Activated CD8-positive, alpha-beta T cell treated with anti-CD3 and anti-CD28 coated beads, Interleukin-2, amount 10 ng/mL, durations not matched to agents 7 days and 5 days (primary cell): ENCODE measurements at regions not wholly inside any gene's neighbourhood (a gene's known extent, or its start where the extent isn't known, plus 50 kb on each side); places are given as distances from the start of the nearest gene placed in this dataset.

Experiments
- ATAC-seq: fragments of 150-1000 bp; cut with Tn5 transposase; one replicate; pipeline ENCODE4 v1.10.0; 2021; ENCODE audit warnings: moderate library complexity
- CTCF ChIA-PET: fragments of 350-600 bp; sonication (Branson Sonifier 250); formaldehyde crosslinking; loops from one replicate; lab custom pipeline; 2021; ENCODE audit warnings: antibody characterized with exemption; lab: Charles Lee
- POLR2A ChIA-PET: fragments of 350-600 bp; sonication (Branson Sonifier 250); formaldehyde crosslinking; loops from one replicate; lab custom pipeline; 2021; ENCODE audit warnings: antibody characterized with exemption; lab: Charles Lee
- DNase-seq: peaks from one replicate; pipeline ENCODE4 v3.0.0-alpha.2; 2020
- H3K27ac Mint-ChIP-seq: one replicate; pipeline ENCODE4 v1.8.0; 2021; ENCODE audit warnings: mild to moderate bottlenecking, mixed read lengths
- H3K27me3 Mint-ChIP-seq: one replicate; pipeline ENCODE4 v1.8.0; 2021; ENCODE audit warnings: low read depth, mixed read lengths
- H3K36me3 Mint-ChIP-seq: one replicate; pipeline ENCODE4 v1.8.0; 2021; ENCODE audit warnings: low read depth, mixed read lengths
- H3K4me1 Mint-ChIP-seq: one replicate; pipeline ENCODE4 v1.8.0; 2021; ENCODE audit warnings: low read depth, mixed read lengths
- H3K4me3 Mint-ChIP-seq: one replicate; pipeline ENCODE4 v1.8.0; 2021; ENCODE audit warnings: mild to moderate bottlenecking, mixed read lengths
- H3K9me3 Mint-ChIP-seq: one replicate; pipeline ENCODE4 v1.8.0; 2022; ENCODE audit warnings: mixed read lengths; ENCODE audit not compliant: insufficient read depth

- Mint-ChIP-seq H3K36me3 (no peaks in the 10 kb centered on the region), H3K27me3 (peaks cover 2% of the 10 kb centered on the region), H3K27ac (no peak overlapping the region), H3K4me1 (peaks cover under 1% of the 10 kb centered on the region), H3K4me3 (no peak overlapping the region), H3K9me3 (no peaks in the 10 kb centered on the region)
- POLR2A ChIA-PET, result no interaction called here
- CTCF ChIA-PET, result no interaction called here
- ATAC-seq (no peak), DNase-seq (no peak)
These were observed 69.3 kb upstream of the RGMA start for GRCh38 chr15:93158097-93158900.

- Mint-ChIP-seq H3K4me3 (no peak overlapping the region), H3K27ac (no peak overlapping the region), H3K27me3 (peaks cover 13% of the 10 kb centered on the region), H3K36me3 (no peaks in the 10 kb centered on the region), H3K4me1 (peaks cover 20% of the 10 kb centered on the region), H3K9me3 (no peaks in the 10 kb centered on the region)
- POLR2A ChIA-PET, result no interaction called here
- CTCF ChIA-PET, result interaction anchor here (1.4 kb wide), 1 partner anchor 67 kb away, joined by 3 read pairs; no protein-coding TSS in a partner anchor
- no peak for DNase-seq
- no peak for ATAC-seq
These were observed 65.7 kb upstream of the RGMA start for GRCh38 chr15:93154666-93155065.

- peaks cover 20% of the 10 kb centered on the region for H3K4me1 Mint-ChIP-seq
- peaks cover 13% of the 10 kb centered on the region for H3K27me3 Mint-ChIP-seq
- ATAC-seq, result no peak
- no peak for DNase-seq
- ChIA-PET CTCF (no interaction called here), POLR2A (no interaction called here)
- no peaks in the 10 kb centered on the region for H3K9me3 Mint-ChIP-seq
- no peak overlapping the region for H3K4me3 Mint-ChIP-seq
- no peaks in the 10 kb centered on the region for H3K36me3 Mint-ChIP-seq
- H3K27ac Mint-ChIP-seq, result peak overlapping the region; percentile 37
These were observed 63.9 kb upstream of the RGMA start for GRCh38 chr15:93152951-93153350.

- Mint-ChIP-seq H3K36me3 (no peaks in the 10 kb centered on the region), H3K4me1 (peaks cover 20% of the 10 kb centered on the region), H3K27me3 (peaks cover 13% of the 10 kb centered on the region), H3K9me3 (no peaks in the 10 kb centered on the region), H3K27ac (no peak overlapping the region), H3K4me3 (no peak overlapping the region)
- DNase-seq, result peak; percentile 44
- peak; percentile 90 for ATAC-seq
- ChIA-PET POLR2A (no interaction called here), CTCF (no interaction called here)
These were observed 63.3 kb upstream of the RGMA start for GRCh38 chr15:93152360-93152759.

GRCh38 chr15:93150910-93151881 lies 62.2 kb upstream of the RGMA start:
- ChIA-PET CTCF (no interaction called here), POLR2A (no interaction called here)
- DNase-seq (no peak), ATAC-seq (no peak)
- H3K9me3 Mint-ChIP-seq, result no peaks in the 10 kb centered on the region
- no peak overlapping the region for H3K27ac Mint-ChIP-seq
- peaks cover 13% of the 10 kb centered on the region for H3K27me3 Mint-ChIP-seq
- no peak overlapping the region for H3K4me3 Mint-ChIP-seq
- H3K36me3 Mint-ChIP-seq, result no peaks in the 10 kb centered on the region
- H3K4me1 Mint-ChIP-seq, result peaks cover 20% of the 10 kb centered on the region

- ATAC-seq, result no peak
- Mint-ChIP-seq H3K36me3 (no peaks in the 10 kb centered on the region), H3K27me3 (peaks cover 7% of the 10 kb centered on the region), H3K9me3 (no peaks in the 10 kb centered on the region), H3K4me1 (peaks cover 2% of the 10 kb centered on the region), H3K4me3 (no peak overlapping the region), H3K27ac (no peak overlapping the region)
- no peak for DNase-seq
- ChIA-PET POLR2A (interaction anchor here (0.6 kb wide), 1 partner anchor 9 kb away, joined by 3 read pairs; no protein-coding TSS in a partner anchor), CTCF (no interaction called here)
These were observed 57.6 kb upstream of the RGMA start for GRCh38 chr15:93146601-93147000.

GRCh38 chr15:93146196-93146595 lies 57.2 kb upstream of the RGMA start:
- Mint-ChIP-seq H3K9me3 (no peaks in the 10 kb centered on the region), H3K27ac (no peak overlapping the region), H3K4me3 (no peak overlapping the region), H3K36me3 (no peaks in the 10 kb centered on the region), H3K27me3 (peaks cover 6% of the 10 kb centered on the region), H3K4me1 (peaks cover 4% of the 10 kb centered on the region)
- POLR2A ChIA-PET, result interaction anchor here (0.6 kb wide), 1 partner anchor 9 kb away, joined by 3 read pairs; no protein-coding TSS in a partner anchor
- CTCF ChIA-PET, result no interaction called here
- no peak for ATAC-seq
- no peak for DNase-seq

- Mint-ChIP-seq H3K36me3 (no peaks in the 10 kb centered on the region), H3K27me3 (no peaks in the 10 kb centered on the region), H3K4me1 (peaks cover 11% of the 10 kb centered on the region), H3K9me3 (no peaks in the 10 kb centered on the region), H3K4me3 (no peak overlapping the region), H3K27ac (no peak overlapping the region)
- ChIA-PET CTCF (interaction anchor here (1.3 kb wide), 1 partner anchor 57 kb away, joined by 3 read pairs; no protein-coding TSS in a partner anchor), POLR2A (no interaction called here)
- no peak for DNase-seq
- no peak for ATAC-seq
These were observed 55.6 kb upstream of the RGMA start for GRCh38 chr15:93144463-93145236.

GRCh38 chr15:93143186-93143585 lies 54.2 kb upstream of the RGMA start:
- POLR2A ChIA-PET, result no interaction called here
- no peak for DNase-seq
- H3K27ac Mint-ChIP-seq, result no peak overlapping the region
- CTCF ChIA-PET, result no interaction called here
- H3K36me3 Mint-ChIP-seq, result no peaks in the 10 kb centered on the region
- no peak overlapping the region for H3K4me3 Mint-ChIP-seq
- no peak for ATAC-seq
- H3K4me1 Mint-ChIP-seq, result peaks cover 11% of the 10 kb centered on the region
- H3K27me3 Mint-ChIP-seq, result no peaks in the 10 kb centered on the region
- no peaks in the 10 kb centered on the region for H3K9me3 Mint-ChIP-seq

GRCh38 chr15:93141371-93141794 lies 52.4 kb upstream of the RGMA start:
- Mint-ChIP-seq H3K4me3 (no peak overlapping the region), H3K9me3 (no peaks in the 10 kb centered on the region), H3K27me3 (no peaks in the 10 kb centered on the region), H3K27ac (no peak overlapping the region), H3K36me3 (no peaks in the 10 kb centered on the region), H3K4me1 (peaks cover 11% of the 10 kb centered on the region)
- peak; percentile 31 for DNase-seq
- POLR2A ChIA-PET, result no interaction called here
- ATAC-seq, result peak; percentile 72
- CTCF ChIA-PET, result interaction anchor here (1.6 kb wide), 1 partner anchor 53 kb away, joined by 5 read pairs; no protein-coding TSS in a partner anchor

- Mint-ChIP-seq H3K27ac (no peak overlapping the region), H3K4me1 (peaks cover 11% of the 10 kb centered on the region), H3K9me3 (no peaks in the 10 kb centered on the region), H3K4me3 (no peak overlapping the region), H3K36me3 (no peaks in the 10 kb centered on the region), H3K27me3 (no peaks in the 10 kb centered on the region)
- POLR2A ChIA-PET, result no interaction called here
- no peak for DNase-seq
- no peak for ATAC-seq
- CTCF ChIA-PET, result no interaction called here
These were observed 50.4 kb upstream of the RGMA start for GRCh38 chr15:93139436-93139835.
